Type B pancreatic cell (in vitro differentiated cells): ENCODE measurements at regions not wholly inside any gene's neighbourhood (a gene's known extent, or its start where the extent isn't known, plus 50 kb on each side); places are given as distances from the start of the nearest gene placed in this dataset.

Experiments
- DNase-seq: peaks from one replicate; pipeline ENCODE4 v3.0.0; 2021; ENCODE audit warnings: mixed read lengths; ENCODE audit not compliant: unreplicated experiment; ENCODE audit errors: extremely low spot score
- H3K27ac Mint-ChIP-seq: 2 replicates; pipeline ENCODE4 v1.8.0; 2021; ENCODE audit warnings: mild to moderate bottlenecking, mixed read lengths
- H3K27me3 Mint-ChIP-seq: 2 replicates; pipeline ENCODE4 v1.8.0; 2021; ENCODE audit warnings: mixed read lengths
- H3K36me3 Mint-ChIP-seq: 2 replicates; pipeline ENCODE4 v1.8.0; 2021; ENCODE audit warnings: mixed read lengths
- H3K4me1 Mint-ChIP-seq: one replicate; pipeline ENCODE4 v1.8.0; 2021; ENCODE audit warnings: mixed read lengths; ENCODE audit not compliant: unreplicated experiment
- H3K4me3 Mint-ChIP-seq: 2 replicates; pipeline ENCODE4 v1.8.0; 2021; ENCODE audit warnings: mild to moderate bottlenecking, mixed read lengths
- H3K9me3 Mint-ChIP-seq: 2 replicates; pipeline ENCODE4 v1.8.0; 2021; ENCODE audit warnings: mixed read lengths
- TF ChIP-seq, protein P1 (sequence below): fragments of 200-600 bp; sonication (generic); conservative IDR thresholded peaks from 2 replicates; pipeline ENCODE4 v1.5.0; 2021; ENCODE audit warnings: antibody characterized with exemption, mild to moderate bottlenecking

DNA sequence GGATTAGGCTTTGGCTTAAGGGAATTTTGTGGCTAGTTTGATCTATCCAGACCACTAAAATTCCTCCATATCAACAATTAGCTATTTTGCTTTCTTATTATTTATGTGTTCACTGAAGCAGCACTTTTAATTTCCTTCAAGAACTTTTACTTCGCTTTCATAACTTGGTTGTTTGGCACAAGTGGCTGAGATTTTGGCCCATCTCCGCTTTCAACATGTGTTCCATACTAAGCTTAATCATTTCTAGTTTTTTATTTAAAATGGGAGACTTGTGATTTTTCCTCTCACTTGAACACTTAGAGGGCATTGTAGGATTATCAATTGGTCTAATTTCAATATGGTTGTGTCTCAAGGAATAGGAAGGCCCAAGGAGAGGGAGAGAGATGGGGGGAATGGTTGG lies 102.4 kb upstream of the HSF2 start:
- TF ChIP-seq, protein P1, sequence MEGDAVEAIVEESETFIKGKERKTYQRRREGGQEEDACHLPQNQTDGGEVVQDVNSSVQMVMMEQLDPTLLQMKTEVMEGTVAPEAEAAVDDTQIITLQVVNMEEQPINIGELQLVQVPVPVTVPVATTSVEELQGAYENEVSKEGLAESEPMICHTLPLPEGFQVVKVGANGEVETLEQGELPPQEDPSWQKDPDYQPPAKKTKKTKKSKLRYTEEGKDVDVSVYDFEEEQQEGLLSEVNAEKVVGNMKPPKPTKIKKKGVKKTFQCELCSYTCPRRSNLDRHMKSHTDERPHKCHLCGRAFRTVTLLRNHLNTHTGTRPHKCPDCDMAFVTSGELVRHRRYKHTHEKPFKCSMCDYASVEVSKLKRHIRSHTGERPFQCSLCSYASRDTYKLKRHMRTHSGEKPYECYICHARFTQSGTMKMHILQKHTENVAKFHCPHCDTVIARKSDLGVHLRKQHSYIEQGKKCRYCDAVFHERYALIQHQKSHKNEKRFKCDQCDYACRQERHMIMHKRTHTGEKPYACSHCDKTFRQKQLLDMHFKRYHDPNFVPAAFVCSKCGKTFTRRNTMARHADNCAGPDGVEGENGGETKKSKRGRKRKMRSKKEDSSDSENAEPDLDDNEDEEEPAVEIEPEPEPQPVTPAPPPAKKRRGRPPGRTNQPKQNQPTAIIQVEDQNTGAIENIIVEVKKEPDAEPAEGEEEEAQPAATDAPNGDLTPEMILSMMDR: no peak
- Mint-ChIP-seq H3K27ac (no peak overlapping the region), H3K4me3 (no peak overlapping the region), H3K36me3 (no peaks in the 10 kb centered on the region), H3K4me1 (no peaks in the 10 kb centered on the region), H3K27me3 (no peaks in the 10 kb centered on the region), H3K9me3 (no peaks in the 10 kb centered on the region)
- no peak for DNase-seq

DNA sequence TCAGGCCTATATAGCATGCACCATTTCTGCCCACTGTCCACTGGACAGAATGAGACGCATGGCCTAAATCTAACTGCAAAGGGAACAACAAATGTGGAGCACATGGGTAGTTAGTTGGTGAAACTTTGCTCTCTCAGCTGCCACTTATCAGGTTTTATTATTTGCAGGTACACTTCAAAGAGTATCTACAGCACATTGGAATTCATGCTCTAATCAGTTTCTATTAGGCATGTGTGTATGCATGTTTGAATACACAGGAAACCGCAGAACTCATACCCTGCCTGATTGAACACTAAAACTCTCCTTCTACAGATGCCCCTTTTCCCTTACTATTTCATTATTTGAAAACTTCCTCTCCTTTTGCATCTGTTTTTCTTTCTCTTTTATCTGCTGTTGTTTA lies 97.4 kb upstream of the HSF2 start:
- no peak for DNase-seq

DNA sequence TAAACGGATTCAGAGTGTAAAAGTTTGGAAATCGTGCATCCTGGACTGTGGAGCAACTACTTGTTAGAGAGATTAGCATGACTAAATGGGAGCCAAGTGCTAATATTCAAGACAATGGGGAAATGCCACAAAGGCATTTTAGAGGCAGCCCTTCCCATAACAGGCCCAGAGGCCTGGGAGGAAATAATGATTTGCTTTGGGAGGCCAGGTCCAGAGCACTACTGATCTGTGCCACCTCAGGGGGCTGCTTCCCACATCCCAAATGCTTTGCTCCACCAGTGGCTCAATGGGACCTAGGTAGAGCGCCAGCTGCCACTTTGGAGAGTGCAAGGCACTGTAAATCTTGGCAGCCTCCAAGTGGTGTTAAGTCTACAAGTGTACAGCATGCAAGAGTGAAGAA lies 91.9 kb upstream of the HSF2 start:
- TF ChIP-seq, protein P1: no peak
- H3K27me3 Mint-ChIP-seq: peaks cover 2% of the 10 kb centered on the region

More for the DNA sequence above, 97.4 kb upstream of the HSF2 start:
- TF ChIP-seq, protein P1: no peak
- H3K36me3 Mint-ChIP-seq: no peaks in the 10 kb centered on the region
- H3K27me3 Mint-ChIP-seq: no peaks in the 10 kb centered on the region
- no peak overlapping the region for H3K4me3 Mint-ChIP-seq
- peaks cover 2% of the 10 kb centered on the region for H3K9me3 Mint-ChIP-seq
- H3K27ac Mint-ChIP-seq: no peak overlapping the region
- H3K4me1 Mint-ChIP-seq: no peaks in the 10 kb centered on the region

DNA sequence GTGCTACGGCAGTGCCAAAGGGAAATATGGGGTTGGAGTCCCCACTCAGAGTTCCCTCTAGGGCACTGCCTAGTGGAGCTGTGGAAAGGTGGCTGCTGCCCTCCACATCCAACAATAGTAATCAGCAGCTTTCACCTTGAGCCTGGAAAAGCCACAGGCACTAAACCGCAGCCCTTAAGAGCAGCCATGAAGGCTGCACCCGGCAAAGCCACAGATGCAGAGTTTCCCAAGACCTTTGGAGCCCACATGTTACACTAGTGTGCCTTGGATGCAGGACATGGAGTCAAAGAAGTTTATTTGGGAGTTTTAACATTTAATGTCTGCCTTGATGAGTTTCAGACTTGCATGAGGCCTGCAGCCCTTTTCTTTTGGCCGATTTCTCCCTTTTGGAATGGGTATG lies 91.4 kb upstream of the HSF2 start:
- no peak for DNase-seq
- Mint-ChIP-seq H3K36me3 (no peaks in the 10 kb centered on the region), H3K4me3 (no peak overlapping the region), H3K4me1 (no peaks in the 10 kb centered on the region), H3K27me3 (peaks cover 5% of the 10 kb centered on the region), H3K9me3 (peaks cover 8% of the 10 kb centered on the region), H3K27ac (no peak overlapping the region)
- TF ChIP-seq, protein P1: no peak

More for the DNA sequence above, 91.9 kb upstream of the HSF2 start:
- H3K4me3 Mint-ChIP-seq: no peak overlapping the region
- H3K4me1 Mint-ChIP-seq: no peaks in the 10 kb centered on the region
- H3K9me3 Mint-ChIP-seq: peaks cover 8% of the 10 kb centered on the region
- no peak overlapping the region for H3K27ac Mint-ChIP-seq
- H3K36me3 Mint-ChIP-seq: no peaks in the 10 kb centered on the region
- DNase-seq: no peak

DNA sequence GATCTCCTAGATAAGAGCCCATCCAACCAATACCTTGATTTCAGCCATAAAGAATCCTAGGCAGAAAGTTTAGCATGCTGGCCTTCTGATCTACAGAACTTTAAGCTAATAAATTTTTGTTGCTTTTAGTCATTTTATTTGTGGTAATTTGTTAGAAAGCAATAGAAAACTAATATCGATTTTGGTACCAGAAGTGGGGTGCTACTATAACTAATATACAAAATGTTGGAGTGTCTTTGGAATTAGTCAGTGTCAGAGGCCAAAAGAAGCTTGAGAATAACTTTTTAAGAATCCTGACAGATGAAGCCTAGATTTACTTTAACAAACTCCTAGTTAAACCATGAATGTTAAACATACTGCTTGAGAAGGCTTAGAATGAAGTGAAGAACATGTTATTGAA lies 83.6 kb upstream of the HSF2 start:
- no peak overlapping the region for H3K4me3 Mint-ChIP-seq
- peaks cover 8% of the 10 kb centered on the region for H3K27me3 Mint-ChIP-seq
- TF ChIP-seq, protein P1: no peak
- no peak for DNase-seq
- no peaks in the 10 kb centered on the region for H3K4me1 Mint-ChIP-seq
- H3K27ac Mint-ChIP-seq: no peak overlapping the region
- H3K36me3 Mint-ChIP-seq: no peaks in the 10 kb centered on the region
- peaks cover 5% of the 10 kb centered on the region for H3K9me3 Mint-ChIP-seq

DNA sequence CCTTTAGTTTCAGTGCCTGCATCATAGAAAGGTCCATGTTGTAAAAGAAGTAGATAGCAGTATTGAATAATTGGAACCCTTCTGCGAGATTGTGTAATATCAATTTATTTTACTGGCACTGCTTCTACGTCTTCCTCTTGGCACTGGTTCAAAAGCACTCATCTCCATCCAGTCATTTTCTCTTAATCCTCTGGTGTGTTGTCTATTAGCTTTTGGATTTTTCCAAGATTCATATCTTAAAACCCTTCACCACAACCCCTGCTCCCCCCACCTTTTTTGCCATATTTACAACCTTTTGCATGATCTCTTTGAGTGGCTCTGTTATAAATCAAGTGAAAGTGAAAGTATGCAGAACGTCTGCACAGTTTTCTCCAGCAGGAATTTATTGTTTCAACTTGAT lies 76.6 kb upstream of the HSF2 start:
- TF ChIP-seq, protein P1: no peak
- no peak overlapping the region for H3K27ac Mint-ChIP-seq

More for the DNA sequence above, 76.6 kb upstream of the HSF2 start:
- Mint-ChIP-seq H3K27me3 (peaks cover 3% of the 10 kb centered on the region), H3K36me3 (no peaks in the 10 kb centered on the region), H3K4me1 (peaks cover 8% of the 10 kb centered on the region), H3K9me3 (no peaks in the 10 kb centered on the region), H3K4me3 (peak overlapping the region; percentile 2)
- DNase-seq: no peak
